Tibial nerve (tissue), 3 donors: ENCODE measurements at regions not wholly inside any gene's neighbourhood (a gene's known extent, or its start where the extent isn't known, plus 50 kb on each side); places are given as distances from the start of the nearest gene placed in this dataset.

Experiments
- CTCF ChIP-seq, 5 experiments: fragments of 200-600 bp in 3 of 5; fragments of 450-650 bp in 2 of 5; sonication (generic) in 3 of 5; IDR thresholded peaks; one replicate each; pipeline ENCODE4 v1.5.1; 2016 to 2019; ENCODE audit warnings: antibody characterized with exemption in 5 of 5, mild to moderate bottlenecking in 3 of 5, moderate library complexity in 2 of 5
- POLR2A ChIP-seq, 2 donors: fragments of 450-650 bp; IDR thresholded peaks; one replicate each; pipeline ENCODE4 v1.6.1; 2017; ENCODE audit warnings: antibody characterized with exemption in 2 of 2, mild to moderate bottlenecking in 2 of 2, moderate library complexity in 2 of 2

DNA sequence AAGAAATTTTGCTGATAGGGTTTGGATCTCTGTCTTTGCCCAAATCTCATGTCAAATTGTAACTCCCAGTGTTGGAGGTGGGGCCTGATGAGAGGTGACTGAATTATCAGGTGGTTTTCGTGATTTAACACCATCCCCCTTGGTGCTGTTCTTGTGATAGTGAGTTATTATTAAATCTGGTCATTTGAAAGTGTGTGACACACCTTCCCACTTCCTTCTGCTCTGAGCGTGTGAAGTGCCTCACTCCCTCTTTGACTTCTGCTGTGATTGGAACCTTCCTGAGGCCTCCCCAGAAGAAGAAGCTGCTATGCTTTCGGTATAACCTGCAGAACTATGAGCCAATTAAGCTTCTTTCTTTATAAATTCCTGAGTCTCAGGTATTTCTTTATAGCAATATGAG is 632.0 kb downstream of the SLITRK5 start:
- TF ChIP-seq CTCF (IDR thresholded peaks at IDR 0.05) (no peak), POLR2A (IDR thresholded peaks at IDR 0.05) (no peak)
